Stimulated activated CD4-positive, alpha-beta T cell treated with anti-CD3 and anti-CD28 coated beads, Interleukin-2, amount 100 ng/mL, for 24 hours (primary cell): ENCODE measurements at regions not wholly inside any gene's neighbourhood (a gene's known extent, or its start where the extent isn't known, plus 50 kb on each side); places are given as distances from the start of the nearest gene placed in this dataset.

Experiments
- DNase-seq, 2 donors: peaks; one replicate each; pipeline ENCODE4 v3.0.0-alpha.2; 2020

DNA sequence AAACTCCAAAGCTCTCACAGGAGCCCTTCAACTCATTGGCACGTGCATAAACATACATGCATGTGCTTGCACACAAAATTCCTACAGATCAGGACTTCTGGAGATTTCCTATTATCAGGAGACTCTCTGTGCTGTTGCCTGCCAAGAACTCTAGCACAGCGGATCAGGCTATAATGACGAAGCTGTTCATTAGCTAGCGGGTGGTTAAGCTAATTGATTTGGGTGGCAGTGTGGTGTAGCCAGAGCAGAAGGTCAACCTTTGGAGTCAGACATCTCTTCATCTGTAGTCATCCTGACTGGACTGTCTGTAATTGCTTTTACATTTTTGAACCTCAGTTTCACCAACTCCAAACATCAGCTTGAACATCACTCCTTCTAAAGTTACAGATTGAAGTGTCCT lies 69.0 kb downstream of the KIF2B start:
- no peak for DNase-seq

GRCh38 chr17:53892222-53892621 lies 69.5 kb downstream of the KIF2B start:
- no peak for DNase-seq

GRCh38 chr17:53894591-53894990 lies 71.9 kb downstream of the KIF2B start:
- DNase-seq: no peak

DNA sequence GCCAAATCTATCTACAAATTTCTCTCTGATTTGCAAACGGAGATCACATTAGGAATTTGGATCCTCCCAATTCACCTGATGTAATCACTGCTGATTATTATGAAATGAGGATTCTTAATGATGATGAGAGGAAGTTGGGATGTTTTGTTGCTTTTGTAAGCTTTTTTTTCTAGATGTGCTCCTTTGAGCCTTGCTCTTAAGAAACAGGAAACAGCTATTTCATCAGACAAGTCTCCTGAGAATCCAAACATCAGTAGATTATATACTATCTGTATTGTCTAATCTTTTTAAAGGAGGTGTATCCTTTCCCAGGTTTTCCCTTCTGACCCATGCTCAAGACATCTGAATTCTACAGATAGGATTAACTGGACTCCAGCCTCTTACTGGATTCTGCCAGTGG lies 73.3 kb downstream of the KIF2B start:
- DNase-seq: no peak

- no peak for DNase-seq
These were observed 78.2 kb downstream of the KIF2B start for GRCh38 chr17:53900951-53901350.

- DNase-seq: no peak
These were observed 84.7 kb downstream of the KIF2B start for GRCh38 chr17:53907435-53907834.

DNA sequence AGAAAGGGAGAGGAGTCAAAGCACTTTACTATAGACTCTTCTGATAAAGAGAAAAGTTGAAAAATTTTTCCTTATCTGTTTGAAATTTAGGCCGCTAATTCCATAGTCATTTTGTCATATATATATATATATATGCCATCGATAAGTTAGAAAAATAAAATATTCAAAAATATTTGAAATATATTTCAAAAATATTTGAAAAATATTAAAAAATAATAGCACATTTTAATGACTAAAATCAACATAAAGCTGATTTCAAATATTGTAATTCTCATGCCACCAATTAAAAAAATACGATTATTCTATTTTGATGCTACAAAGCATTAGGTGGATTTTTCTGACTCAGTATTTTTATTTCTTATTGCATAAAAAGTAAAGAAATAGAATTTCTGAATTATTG lies 87.1 kb downstream of the KIF2B start:
- DNase-seq: no peak

- no peak for DNase-seq
These were observed 89.4 kb downstream of the KIF2B start for GRCh38 chr17:53912117-53912516.

DNA sequence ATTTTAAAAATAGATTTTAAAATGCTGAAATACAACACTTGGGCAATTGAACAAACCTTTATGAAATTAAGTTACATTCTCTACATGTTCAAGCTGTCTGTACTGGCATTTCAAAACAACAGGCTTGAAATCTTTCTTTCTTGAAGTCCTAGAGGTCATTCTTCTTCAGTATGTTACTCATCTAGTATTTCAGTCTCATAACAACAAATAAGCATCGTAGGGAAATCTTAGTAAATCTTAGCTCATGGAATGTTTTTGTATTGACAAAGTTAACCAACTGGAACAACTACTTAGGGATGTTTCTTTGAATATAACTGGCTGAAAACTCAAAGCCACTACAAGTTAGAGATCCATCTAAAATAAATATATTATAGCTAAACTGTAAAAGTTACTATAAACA lies 96.6 kb downstream of the KIF2B start:
- no peak for DNase-seq

- DNase-seq: no peak
These were observed 102.1 kb downstream of the KIF2B start for GRCh38 chr17:53924530-53925455.

GRCh38 chr17:53932386-53932785 lies 109.7 kb downstream of the KIF2B start:
- no peak for DNase-seq

- no peak for DNase-seq
These were observed 112.2 kb downstream of the KIF2B start for GRCh38 chr17:53934931-53935330.

GRCh38 chr17:53941231-53941630 lies 118.5 kb downstream of the KIF2B start:
- DNase-seq: no peak

- DNase-seq: no peak
These were observed 119.7 kb downstream of the KIF2B start for GRCh38 chr17:53942436-53942835.

GRCh38 chr17:53942898-53943297 lies 120.2 kb downstream of the KIF2B start:
- DNase-seq: no peak

GRCh38 chr17:53948323-53948722 lies 125.6 kb downstream of the KIF2B start:
- DNase-seq: no peak

DNA sequence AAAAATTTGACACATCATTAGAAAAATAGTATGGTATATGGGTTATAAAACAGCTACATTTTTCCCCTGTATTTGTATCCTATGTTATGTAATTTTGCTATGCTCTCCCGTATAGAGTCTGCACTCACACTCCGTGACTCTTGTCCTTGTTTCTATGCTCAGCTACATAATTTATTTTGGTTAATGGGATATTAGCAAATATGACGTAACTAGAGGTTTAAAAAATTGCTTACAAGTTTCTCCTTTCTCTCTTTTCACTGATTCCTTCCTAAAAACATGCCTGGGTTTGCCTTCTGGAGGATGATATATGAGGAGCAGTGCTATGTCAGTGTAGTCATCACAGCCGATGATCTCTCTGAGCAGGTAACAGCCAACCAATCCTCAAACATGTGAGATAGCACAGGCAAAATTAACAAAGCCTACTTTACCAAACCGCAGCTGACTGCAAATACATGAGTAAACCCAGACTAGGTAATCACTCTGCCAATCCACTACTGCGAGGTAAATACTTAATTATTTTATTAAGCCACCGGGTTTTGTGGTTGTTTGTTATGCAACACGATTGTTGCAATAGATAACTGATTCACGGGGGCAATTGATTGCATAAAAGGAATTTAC lies 126.9 kb downstream of the KIF2B start:
- no peak for DNase-seq

DNA sequence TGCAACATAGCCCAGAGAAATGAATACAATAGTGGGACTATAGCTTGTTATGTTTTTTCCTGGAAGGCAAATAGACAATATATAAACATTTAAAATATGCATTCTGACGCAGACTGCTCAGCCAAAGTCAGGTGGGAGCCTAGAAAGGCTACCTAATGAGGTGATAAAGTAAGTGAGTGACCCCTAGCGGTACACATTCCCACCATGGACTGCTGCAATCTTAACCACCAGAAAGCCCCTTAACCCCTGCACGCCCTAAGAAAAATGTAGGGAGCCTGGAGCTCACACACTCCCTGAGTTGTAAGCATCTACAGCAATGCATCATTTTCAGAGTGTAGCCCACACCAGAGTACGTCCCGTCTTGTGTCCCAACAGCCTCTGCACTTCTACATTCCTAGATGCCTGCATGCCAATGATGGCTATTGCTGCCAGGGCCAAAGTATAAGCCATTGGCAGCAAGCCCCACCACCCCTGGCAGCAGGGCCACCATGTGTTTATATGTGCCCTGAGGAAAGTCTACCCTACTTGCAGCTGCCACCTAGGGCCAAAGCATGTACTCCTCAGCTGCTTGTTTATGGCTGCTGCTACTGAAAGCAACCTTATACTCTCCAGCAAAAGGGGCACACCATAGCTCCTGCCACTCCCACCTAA lies 127.6 kb downstream of the KIF2B start:
- no peak for DNase-seq

- DNase-seq: no peak
These were observed 128.1 kb downstream of the KIF2B start for GRCh38 chr17:53950858-53951250.

DNA sequence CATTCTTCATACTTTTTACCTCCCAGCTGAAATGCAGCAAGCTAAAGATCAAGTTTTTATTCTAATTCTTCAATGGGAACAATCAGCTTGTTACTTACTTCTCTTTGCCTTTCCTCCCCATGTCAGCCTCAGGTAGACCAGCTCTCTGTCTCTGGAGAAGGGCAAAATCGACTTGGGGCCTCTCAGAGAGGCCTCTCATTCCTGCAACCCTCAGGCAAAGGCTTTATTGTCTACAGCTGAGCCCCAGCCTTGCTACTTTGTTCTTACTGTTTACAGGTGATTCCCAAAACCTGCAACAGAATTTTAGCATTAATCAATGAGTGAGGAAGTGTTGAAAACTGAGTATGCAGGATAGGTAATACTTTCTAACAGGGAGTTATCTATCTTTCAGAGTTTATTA lies 148.6 kb downstream of the KIF2B start:
- DNase-seq: no peak

DNA sequence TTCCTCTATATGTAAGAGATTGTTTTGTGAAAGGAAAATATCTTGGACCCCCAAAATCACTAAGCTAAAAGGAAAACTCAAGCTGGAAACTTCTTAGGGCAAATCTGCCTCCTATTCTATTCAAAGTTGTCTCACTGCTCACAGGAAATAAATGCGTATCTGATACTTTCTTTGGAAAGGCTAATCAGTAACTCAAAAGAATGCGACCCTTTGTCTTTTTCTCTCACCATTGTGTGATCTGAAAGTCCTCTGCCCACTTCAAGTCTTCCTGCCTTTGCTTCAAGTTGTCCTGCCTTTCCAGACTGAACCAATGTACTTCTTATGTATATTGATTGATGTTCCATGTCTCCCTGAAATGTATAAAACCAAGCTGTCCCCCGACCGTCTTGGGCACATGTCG lies 157.3 kb downstream of the KIF2B start:
- DNase-seq: no peak

DNA sequence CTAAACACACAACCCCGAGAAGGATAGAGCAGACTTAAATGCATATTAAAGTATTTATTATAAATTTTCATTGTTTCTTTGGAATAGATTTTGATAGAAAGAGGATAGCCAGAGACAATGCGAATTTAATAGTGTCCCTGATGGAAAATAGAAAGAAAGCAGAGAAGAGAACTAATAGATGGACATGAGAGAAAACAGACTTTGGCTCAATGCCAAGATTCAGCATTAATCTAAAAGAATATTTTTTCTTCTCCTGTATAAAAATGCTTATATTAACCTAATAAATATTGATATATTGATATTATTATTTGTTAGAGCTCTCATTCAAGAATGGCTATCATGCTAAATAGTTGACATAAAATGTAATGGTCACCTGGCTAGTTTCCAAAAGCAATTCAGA lies 173.4 kb downstream of the KIF2B start:
- no peak for DNase-seq

DNA sequence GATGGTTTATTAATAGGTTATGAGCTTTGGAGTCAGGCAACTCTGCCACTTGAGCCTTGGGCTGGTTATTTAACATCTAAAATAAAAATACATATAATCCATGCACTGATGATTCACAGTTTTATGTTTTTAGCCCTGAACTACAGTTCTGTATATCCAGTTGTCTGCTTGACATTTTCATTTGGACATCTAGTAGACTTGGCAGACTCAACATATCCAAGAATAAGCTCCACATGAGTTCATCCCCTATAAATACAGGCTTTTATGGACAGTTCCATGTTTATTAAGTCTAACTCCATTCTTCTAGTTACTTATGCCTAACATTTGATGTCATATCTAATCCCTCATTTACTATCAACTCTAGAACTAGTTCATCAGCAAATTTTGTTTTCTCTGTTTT lies 174.2 kb downstream of the KIF2B start:
- DNase-seq: no peak

GRCh38 chr17:54007855-54008254 lies 185.1 kb downstream of the KIF2B start:
- DNase-seq: no peak
